Effector CD8-positive, alpha-beta T cell (primary cell): ENCODE measurements at regions not wholly inside any gene's neighbourhood (a gene's known extent, or its start where the extent isn't known, plus 50 kb on each side); places are given as distances from the start of the nearest gene placed in this dataset.
"Not testable (repeated sequence)": the region's sequence is repeated elsewhere in the genome, so short reads cannot be mapped to it uniquely, and the experiment has no call there.

Source experiments
- DNase-seq: peaks from one replicate; lab custom pipeline; 2025; lab: John Stamatoyannopoulos, UW

DNA sequence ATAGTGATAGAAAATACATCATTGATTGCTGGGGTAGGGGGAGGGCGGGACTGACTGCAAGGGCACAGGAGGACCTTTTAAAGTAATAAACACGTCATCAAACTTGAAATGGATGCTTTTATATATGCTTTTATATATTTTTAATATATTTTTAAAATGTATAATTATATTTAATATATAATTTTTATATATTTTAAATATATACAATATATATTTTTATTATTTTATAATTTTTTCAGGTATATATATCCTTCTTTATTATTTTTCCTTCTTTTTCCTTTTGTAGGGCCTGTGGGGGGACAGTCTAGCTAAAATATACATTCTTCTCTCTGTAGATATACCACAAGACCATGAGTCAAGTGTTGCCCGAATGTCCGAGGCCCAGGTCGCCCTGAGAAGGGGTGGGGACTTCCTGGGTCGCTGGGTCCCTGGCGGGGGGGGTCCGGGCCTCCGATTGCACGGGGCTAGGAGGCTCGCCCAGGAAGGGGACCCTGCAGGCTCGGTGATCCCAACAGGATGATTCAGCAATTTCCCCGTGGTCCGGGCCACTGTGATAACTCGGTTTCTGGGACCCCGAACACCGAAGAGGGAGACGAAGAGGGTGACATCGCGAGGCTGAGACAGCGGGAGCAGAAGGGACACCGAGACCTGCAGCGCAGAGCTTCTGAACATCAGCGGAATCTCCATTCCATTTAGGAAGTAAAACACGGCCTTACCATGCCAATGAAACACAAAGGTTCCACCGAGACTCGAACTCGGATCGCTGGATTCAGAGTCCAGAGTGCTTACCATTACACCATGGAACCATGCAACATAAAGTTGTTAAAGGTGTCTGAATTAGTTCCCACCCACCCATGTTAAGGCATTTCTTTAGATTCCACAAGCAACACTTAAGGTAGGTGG is 112.5 kb upstream of the NBPF11 start:
- no peak for DNase-seq

- DNase-seq, result no peak
Measured at GRCh38 chr1:148263906-148264255, 111.8 kb upstream of the NBPF11 start.

DNA sequence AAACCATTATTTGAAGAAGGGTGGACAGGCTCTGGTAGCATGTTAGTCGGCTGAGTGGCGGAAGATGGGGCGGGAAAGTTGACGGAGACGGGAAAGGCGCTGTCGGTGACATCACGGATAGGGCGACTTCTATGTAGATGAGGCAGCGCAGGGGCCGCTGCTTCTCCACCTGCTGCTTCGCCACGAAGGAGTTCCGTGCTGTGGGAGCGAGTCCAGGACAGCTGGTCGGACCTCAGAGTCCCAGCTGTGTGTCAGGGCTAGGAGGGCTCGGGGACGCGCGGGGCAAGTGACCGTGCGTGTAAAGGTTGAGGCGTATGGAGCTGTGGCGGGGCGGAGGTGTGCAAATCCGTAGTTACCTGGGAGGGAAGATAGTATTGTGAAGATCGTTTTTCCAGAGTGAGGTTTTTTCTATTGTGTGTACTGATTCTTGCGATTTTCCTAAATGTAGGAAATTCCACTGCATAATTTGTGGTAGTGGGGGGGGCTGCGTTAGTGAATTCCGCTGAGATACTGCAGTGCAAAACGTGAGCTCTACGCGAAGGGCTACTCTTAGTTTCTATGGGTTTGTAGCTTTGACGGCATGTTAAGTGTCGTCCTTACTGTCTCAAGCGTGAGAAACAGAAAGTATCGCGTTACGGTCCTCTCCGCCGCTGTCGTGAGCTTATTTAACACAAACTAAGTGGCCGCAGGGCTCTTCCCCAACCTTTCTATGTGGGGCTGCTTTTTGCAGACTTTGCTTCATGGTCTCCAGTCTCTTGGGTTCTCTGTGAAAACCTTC is 111.2 kb upstream of the NBPF11 start:
- DNase-seq, result peak; percentile 21

DNA sequence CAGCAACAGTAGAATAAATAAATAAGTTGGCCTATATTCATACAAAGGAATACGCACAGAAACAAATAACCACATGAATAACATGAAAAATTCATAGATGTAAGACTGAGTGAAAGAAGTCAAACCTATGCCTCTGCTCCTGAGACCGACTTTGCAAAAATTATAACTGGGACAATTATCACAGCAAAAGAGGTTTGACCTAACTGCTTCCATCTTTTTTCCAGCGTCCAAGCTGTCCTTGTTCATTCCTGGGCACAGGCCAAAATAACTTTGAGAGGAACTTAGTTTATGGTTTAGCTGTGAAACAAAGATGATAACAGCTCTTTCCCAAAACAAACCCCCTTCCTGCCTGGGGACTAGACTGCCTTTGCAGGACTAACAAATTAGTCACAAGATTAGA is 109.6 kb upstream of the NBPF11 start:
- DNase-seq, result not testable (repeated sequence)

- DNase-seq, result not testable (repeated sequence)
Measured at GRCh38 chr1:148257886-148258285, 105.8 kb upstream of the NBPF11 start.

GRCh38 chr1:148254611-148255429 is 102.7 kb upstream of the NBPF11 start:
- DNase-seq, result not testable (repeated sequence)

DNA sequence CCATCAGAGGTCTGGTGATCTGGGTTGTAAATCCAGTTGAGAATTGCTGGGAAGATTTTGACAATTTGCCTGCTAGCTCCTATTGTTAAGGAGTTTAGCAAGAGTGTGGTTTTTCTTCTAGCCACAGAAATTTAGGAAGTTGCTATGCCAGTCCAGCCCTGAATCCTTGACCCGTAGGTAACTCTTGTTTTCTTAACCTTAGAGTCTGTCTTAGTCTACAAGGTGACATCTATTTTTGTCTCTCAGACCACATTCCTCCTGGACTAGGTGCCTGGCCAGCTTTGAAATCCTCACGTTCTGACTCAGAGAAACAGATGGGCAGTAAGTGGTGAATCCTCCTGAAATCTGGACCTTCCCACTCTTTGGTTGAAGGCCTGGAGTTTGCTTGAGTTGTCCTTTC is 101.7 kb upstream of the NBPF11 start:
- DNase-seq, result not testable (repeated sequence)

- DNase-seq, result not testable (repeated sequence)
Measured at GRCh38 chr1:148248798-148249197, 96.7 kb upstream of the NBPF11 start.

- DNase-seq, result not testable (repeated sequence)
Measured at GRCh38 chr1:148246258-148246861, 94.3 kb upstream of the NBPF11 start.

DNA sequence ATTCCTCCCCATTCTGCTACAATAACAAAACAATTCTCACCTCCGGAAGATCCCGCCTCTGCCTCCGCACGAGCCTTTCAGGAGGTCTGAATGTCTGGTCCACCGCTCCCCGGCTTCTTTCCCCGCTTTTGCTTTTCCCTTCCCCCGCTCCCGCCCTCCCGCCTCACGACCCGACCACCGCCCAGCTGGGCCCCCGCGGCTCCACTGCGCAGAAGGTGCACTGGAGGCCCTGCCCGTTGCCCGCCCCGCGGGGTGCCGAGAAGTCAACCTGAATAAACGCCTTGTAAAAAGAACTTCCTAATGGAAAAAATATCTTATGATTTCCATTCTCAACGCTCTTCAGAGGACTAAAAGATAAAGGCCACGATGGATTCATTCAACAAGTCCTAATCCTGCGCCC is 93.8 kb upstream of the NBPF11 start:
- not testable (repeated sequence) for DNase-seq

DNA sequence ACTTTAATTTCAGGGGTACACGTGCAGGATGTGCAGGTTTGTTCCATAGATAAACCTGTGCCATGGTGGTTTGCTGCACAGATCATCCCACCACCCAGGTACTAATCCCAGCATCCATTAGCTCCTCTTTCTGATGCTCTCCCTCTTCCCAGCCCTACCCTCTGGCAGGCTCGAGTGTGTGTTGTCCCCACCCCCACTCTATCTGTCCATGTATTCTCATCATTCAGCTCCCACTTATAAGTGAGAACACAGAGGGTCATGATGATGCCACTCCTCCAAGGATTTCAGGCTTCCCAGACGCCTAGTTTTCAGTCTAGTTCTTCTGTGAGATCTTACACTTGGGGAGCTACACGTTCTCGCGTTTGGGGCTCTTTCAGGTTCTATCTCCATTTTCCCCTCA is 93.4 kb upstream of the NBPF11 start:
- not testable (repeated sequence) for DNase-seq

GRCh38 chr1:148233250-148233649 is 81.2 kb upstream of the NBPF11 start:
- not testable (repeated sequence) for DNase-seq

- DNase-seq, result not testable (repeated sequence)
Measured at GRCh38 chr1:148228846-148229245, 76.8 kb upstream of the NBPF11 start.

DNA sequence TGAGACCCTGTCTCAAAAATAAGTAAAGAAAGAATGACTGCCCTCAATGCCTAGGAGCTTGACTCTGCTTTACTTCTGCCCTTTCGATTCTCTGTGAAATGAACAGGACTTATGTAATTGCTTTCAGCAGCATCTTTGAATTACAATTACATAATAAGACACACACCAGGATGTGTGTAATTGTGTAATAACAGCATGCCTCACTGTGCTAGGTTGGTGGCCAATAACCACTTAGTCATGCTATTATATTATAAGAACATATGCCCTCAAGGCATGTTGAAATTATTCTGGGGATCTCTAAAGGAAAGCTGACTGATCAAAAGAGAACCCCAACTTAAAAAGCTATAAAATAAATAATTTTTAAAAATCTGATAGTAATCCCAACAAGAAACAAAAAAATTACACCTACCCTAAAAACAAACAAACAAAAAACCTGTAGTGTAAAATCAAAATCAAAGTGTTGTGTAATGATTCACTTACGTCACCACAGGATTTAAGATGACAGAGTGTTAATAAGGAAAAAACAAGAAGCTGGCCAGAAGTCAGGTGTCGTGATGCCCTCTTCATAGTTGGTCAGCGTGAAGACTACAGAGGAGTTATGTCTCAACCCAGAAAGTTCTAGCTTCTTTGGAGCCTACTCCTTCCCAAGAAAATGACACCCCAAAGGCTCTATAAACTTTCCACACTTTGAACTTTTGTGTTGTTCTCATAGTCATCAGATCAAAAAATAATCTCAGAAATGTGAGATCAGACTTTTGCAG is 70.5 kb upstream of the NBPF11 start:
- not testable (repeated sequence) for DNase-seq

DNA sequence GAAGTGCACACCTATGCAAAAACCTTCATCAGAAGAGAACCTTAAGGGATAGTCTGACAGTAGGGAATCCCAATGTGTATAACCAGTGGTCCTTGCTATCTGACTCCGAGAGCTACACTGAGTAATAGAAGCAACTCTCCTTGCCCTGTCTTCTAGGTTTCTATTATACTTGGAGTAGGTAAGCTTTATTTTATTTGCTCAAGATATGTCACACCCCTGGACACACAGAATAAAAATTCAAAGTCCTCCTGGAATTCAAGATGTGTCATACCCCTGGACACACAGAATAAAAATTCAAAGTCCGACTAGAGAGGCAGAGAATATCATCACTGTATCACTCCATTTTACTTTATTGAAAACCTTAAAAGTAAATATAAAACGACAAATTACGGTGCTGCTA is 69.5 kb upstream of the NBPF11 start:
- not testable (repeated sequence) for DNase-seq

DNA sequence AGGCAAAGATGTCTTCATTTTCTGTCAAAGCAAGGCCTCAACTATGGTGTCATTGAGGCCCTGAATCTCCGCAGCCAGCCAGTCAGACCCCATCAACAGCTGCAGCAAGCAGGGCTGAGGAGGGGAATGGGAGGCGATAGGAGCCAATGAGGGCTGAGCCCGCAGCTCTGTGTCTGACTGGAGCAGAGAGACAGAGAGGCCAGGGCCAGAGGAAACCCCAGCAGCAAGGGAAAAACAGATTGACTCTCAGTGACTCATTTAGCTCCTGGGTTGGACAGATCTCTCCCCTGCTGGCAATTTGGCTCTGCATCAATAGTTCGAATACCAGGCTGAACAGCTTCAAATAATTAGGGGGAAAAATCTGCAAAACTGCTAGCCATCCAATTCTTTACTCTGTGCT is 67.1 kb upstream of the NBPF11 start:
- DNase-seq, result not testable (repeated sequence)

GRCh38 chr1:148211191-148211590 is 59.1 kb upstream of the NBPF11 start:
- not testable (repeated sequence) for DNase-seq

DNA sequence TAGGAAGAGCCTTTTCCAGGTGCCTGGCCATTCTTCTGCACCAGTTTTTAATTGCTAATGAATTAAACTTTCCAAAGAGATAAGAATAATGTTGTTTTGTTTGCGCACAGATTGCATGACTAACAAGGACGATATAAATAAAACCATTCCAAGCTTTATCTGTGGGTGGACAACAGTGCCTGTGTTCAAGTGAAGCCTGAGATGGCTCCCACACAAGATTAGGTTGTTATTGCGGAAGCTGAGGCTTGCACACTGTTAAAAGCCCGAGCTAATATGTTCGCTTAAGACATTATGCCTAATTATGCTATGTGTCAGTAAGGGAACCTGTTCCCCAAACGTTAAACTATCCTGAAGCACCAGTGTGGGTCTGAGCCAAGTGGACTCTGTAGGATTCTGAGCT is 58.5 kb upstream of the NBPF11 start:
- DNase-seq, result not testable (repeated sequence)

DNA sequence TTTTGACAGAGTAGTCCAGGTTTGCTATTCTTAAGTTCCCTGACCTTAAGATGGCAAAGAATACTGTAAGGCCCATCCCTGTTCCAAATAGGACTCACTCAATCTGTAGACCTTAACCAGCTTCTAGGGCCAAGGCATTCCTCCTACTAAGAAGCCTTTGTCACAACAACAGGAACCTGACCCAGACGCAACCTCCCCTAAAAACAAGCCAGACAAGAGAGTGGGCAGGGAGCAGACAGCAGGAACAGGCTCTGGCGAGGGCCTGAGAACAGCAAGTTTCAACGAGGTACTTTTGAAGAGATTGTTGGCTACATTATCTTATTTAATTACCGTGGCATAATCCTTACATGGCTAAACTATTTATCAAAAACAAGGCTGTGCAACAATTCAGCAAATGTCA is 58.1 kb upstream of the NBPF11 start:
- DNase-seq, result not testable (repeated sequence)

GRCh38 chr1:148202013-148202412 is 49.9 kb upstream of the NBPF11 start:
- not testable (repeated sequence) for DNase-seq
